ENCODE measurements at regions not wholly inside any gene's neighbourhood (a gene's known extent, or its start where the extent isn't known, plus 50 kb on each side); places are given as distances from the start of the nearest gene placed in this dataset.
A peak's percentile ranks its signal among the peaks of the same experiment; 100 is the strongest.

DNA sequence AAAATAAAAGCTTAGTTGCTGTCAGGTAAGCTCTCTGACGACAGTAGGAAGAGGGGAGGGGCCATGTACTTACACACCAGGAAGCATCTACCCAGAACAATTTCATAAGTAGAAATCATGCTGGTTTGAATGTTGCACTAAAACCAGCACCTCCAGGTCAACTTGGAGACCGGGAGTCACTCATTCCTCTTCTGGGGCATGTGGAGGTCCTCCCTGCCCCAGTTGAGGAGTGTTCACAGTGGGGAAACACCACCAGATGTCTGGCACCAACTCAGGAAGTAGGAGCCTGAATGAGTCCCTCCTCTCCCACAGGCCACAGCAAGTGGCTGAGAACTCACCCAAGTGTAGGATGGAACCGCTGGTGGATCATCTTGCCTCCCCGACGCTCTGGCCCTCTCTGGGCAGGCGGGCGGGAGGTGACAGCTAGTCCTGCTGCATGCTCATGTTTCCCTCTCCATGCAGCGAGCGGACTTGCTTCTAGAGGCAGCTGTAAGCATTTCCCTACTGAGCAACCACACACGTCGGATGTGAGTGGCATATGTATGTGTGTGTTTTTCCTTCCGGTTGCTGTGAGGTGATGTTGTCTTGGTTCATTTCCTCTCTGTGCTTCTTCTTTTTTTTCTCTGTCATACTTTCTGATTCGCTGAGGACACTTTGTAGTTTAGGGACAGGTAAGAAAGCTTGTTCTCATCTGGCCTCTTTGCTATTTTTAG, 149.5 kb upstream of the NEDD9 start:
- Histone ChIP-seq H3K4me3 (peak overlapping the region in 2 of 3 donors; percentile 18 to 31), H3K27ac (peak overlapping the region; percentile 28 to 39 (median 30)), H3K36me3 (no peaks in the 10 kb centered on the region), H3K27me3 (no peaks in the 10 kb centered on the region), H3K4me1 (no peaks in the 10 kb centered on the region), H3K9me3 (no peaks in the 10 kb centered on the region)
- intact Hi-C loops (cut with DNase I): no loop called here
- ATAC-seq: peak; percentile 69 to 83 (median 70)
- DNase-seq: no peak
- 39% methylated on average over 3 of the region's 13 CpGs for WGBS (ENCODE audit: insufficient coverage, low coverage, low lambda C conversion rate, missing lambda C conversion rate)
- TF ChIP-seq CTCF (IDR thresholded peaks at IDR 0.05): no peak
- peak; percentile 43 for TF ChIP-seq POLR2A (IDR thresholded peaks at IDR 0.05)

GRCh38 chr6:11380969-11381744, 148.7 kb upstream of the NEDD9 start:
- ATAC-seq (no peak), DNase-seq (no peak)
- TF ChIP-seq CTCF (IDR thresholded peaks at IDR 0.05) (no peak), POLR2A (IDR thresholded peaks at IDR 0.05) (no peak)
- Histone ChIP-seq H3K4me3 (peak overlapping the region in 2 of 3 donors; percentile 18 to 31), H3K27ac (peak overlapping the region in 2 of 3 donors; percentile 30 to 39), H3K36me3 (no peaks in the 10 kb centered on the region), H3K27me3 (no peaks in the 10 kb centered on the region), H3K4me1 (no peaks in the 10 kb centered on the region), H3K9me3 (no peaks in the 10 kb centered on the region)
- WGBS (ENCODE audit: insufficient coverage, low coverage, low lambda C conversion rate, missing lambda C conversion rate): 87% methylated on average over 12 of the region's 12 CpGs
- intact Hi-C loops (cut with DNase I): no loop called here

DNA sequence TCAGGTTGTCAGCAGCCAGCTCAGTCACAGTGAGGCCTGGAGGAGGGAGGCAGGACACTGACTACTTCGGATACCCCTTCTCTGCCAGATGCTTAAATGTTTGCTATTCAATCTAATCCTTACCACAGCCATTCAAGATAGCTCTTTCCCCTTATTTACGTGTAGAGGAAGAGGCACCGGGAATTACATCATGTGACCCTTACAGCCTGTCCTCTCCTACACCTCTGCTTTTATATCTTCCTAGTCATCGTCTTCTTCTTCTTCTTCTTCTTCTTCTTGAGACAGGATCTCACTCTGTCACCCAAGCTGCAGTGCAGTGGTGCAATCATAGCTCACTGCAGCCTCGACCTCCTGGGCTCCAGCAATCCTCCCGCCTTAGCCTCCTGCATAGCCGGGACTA, 148.1 kb upstream of the NEDD9 start:
- no peaks in the 10 kb centered on the region for H3K4me1 ChIP-seq
- ATAC-seq (peak in 1 of 4 donors; percentile 13), DNase-seq (no peak)
- no peaks in the 10 kb centered on the region for H3K36me3 ChIP-seq
- no peaks in the 10 kb centered on the region for H3K27me3 ChIP-seq
- 59% methylated on average over 7 of the region's 7 CpGs for WGBS (ENCODE audit: insufficient coverage, low coverage, low lambda C conversion rate, missing lambda C conversion rate)
- H3K9me3 ChIP-seq: no peaks in the 10 kb centered on the region
- peak overlapping the region in 1 of 3 donors; percentile 31 for H3K4me3 ChIP-seq
- intact Hi-C loops (cut with DNase I): no loop called here
- no peak overlapping the region for H3K27ac ChIP-seq
- TF ChIP-seq CTCF (IDR thresholded peaks at IDR 0.05) (no peak), POLR2A (IDR thresholded peaks at IDR 0.05) (no peak)

- H3K36me3 ChIP-seq: no peaks in the 10 kb centered on the region
- TF ChIP-seq POLR2A (IDR thresholded peaks at IDR 0.05) (no peak), CTCF (IDR thresholded peaks at IDR 0.05) (no peak)
- ATAC-seq: no peak
- no peaks in the 10 kb centered on the region for H3K9me3 ChIP-seq
- intact Hi-C loops (cut with DNase I): no loop called here
- H3K27ac ChIP-seq: no peak overlapping the region
- H3K4me1 ChIP-seq: no peaks in the 10 kb centered on the region
- H3K27me3 ChIP-seq: no peaks in the 10 kb centered on the region
- no peak overlapping the region for H3K4me3 ChIP-seq
- no peak for DNase-seq
- WGBS (ENCODE audit: insufficient coverage, low coverage, low lambda C conversion rate, missing lambda C conversion rate): 88% methylated on average over 3 of the region's 4 CpGs
These were observed 147.3 kb upstream of the NEDD9 start for GRCh38 chr6:11379805-11380204.
